K562 (cell line): ENCODE measurements at regions not wholly inside any gene's neighbourhood (a gene's known extent, or its start where the extent isn't known, plus 50 kb on each side); places are given as distances from the start of the nearest gene placed in this dataset.

ENCODE experiments used
- ATAC-seq: fragments of 200-7000 bp; cut with Tn5 transposase; 3 replicates; pipeline ENCODE4 v1.9.1; 2020; ENCODE audit warnings: moderate library complexity
- BruUV-seq: library from RNA; stranded (reverse); fragments of 400-500 nt; replicated peaks from 2 replicates; lab custom pipeline; 2021; lab: Mats Ljungman, UMichigan
- CTCF ChIA-PET: fragments of 300-600 bp; formaldehyde crosslinking; extraction: SDS; loops from one replicate; lab custom pipeline; 2021; ENCODE audit warnings: low intra/inter-chr PET ratio; lab: Yijun Ruan, JAX
- POLR2A ChIA-PET: fragments of 300-600, 350-650 bp; sonication (Branson Sonifier 250); formaldehyde crosslinking; extraction: SDS; loops from one replicate; lab custom pipeline; 2021; ENCODE audit warnings: antibody characterized with exemption, inconsistent platforms; lab: Yijun Ruan, JAX
- DNase-seq, 4 experiments: peaks; one replicate each; pipeline versions ENCODE4 v3.0.0 to v3.0.0-alpha.2; 2011 to 2018; ENCODE audit warnings: low spot score in 3 of 4, mixed read lengths in 3 of 4; ENCODE audit errors: extremely low read depth in 1 of 4
- FAIRE-seq: peaks from 2 replicates; lab custom pipeline; 2011; peaks lifted over from hg19 to GRCh38; lab: Jason Lieb, UNC
- H2AFZ ChIP-seq: 2 replicates; pipeline ENCODE4 v1.6.0; 2011; ENCODE audit warnings: low read depth, low read length, control low read depth, inconsistent platforms
- H3K27ac ChIP-seq: fragments of 200-600 bp; 3 replicates; pipeline ENCODE4 v1.8.0; 2011; ENCODE audit warnings: low read depth, mild to moderate bottlenecking, control low read depth, inconsistent platforms, low read length, moderate library complexity, mixed read lengths; ENCODE audit errors: extremely low read depth
- H3K27me3 ChIP-seq, 2 experiments: fragments of 300-600 bp in 1 of 2; 2 replicates in 1 of 2; 3 replicates in 1 of 2; pipeline versions ENCODE4 v1.6.0 to v1.8.0; 2011; ENCODE audit warnings: inconsistent platforms in 2 of 2, low read length in 2 of 2, mild to moderate bottlenecking in 1 of 2, mixed read lengths in 1 of 2, moderate library complexity in 1 of 2; ENCODE audit not compliant: control insufficient read depth in 2 of 2, insufficient read depth in 2 of 2
- H3K36me3 ChIP-seq: fragments of 300-600 bp; 3 replicates; pipeline ENCODE4 v1.8.0; 2011; ENCODE audit warnings: mild to moderate bottlenecking, low read length, inconsistent platforms; ENCODE audit not compliant: control insufficient read depth, insufficient read depth
- H3K4me1 ChIP-seq, 2 experiments: fragments of 200-600 bp in 1 of 2; replicated peaks in 1 of 2; 2 replicates in 1 of 2; 3 replicates in 1 of 2; pipeline versions ENCODE4 v1.5.1 to v1.8.0; 2011; ENCODE audit warnings: inconsistent platforms in 2 of 2, low read length in 2 of 2, mild to moderate bottlenecking in 1 of 2, mixed read lengths in 1 of 2, moderate library complexity in 1 of 2; ENCODE audit not compliant: control insufficient read depth in 2 of 2, insufficient read depth in 2 of 2
- H3K4me2 ChIP-seq: 2 replicates; pipeline ENCODE4 v1.6.1; 2011; ENCODE audit warnings: low read length, control low read depth, inconsistent platforms, mixed read lengths; ENCODE audit not compliant: insufficient read depth
- H3K4me3 ChIP-seq: fragments of 200-600 bp; sonication (generic), shearing (Covaris generic); 2 replicates; pipeline ENCODE4 v1.5.1; 2016; ENCODE audit warnings: control low read depth, inconsistent platforms
- H3K79me2 ChIP-seq: fragments of 200-600 bp; 3 replicates; pipeline ENCODE4 v1.8.0; 2011; ENCODE audit warnings: low read length, inconsistent platforms; ENCODE audit not compliant: control insufficient read depth, insufficient read depth
- H3K9ac ChIP-seq, 2 experiments: 2 replicates each; pipeline versions ENCODE4 v1.6.0 to v1.6.1; 2011; ENCODE audit warnings: low read depth in 2 of 2, low read length in 2 of 2, control low read depth in 1 of 2, inconsistent platforms in 1 of 2, mild to moderate bottlenecking in 1 of 2, mixed read lengths in 1 of 2; ENCODE audit not compliant: insufficient read depth in 1 of 2
- H3K9me1 ChIP-seq: one replicate; pipeline ENCODE4 v1.6.0; 2011; ENCODE audit warnings: inconsistent platforms, mild to moderate bottlenecking, low read length, moderate library complexity; ENCODE audit not compliant: control insufficient read depth, insufficient read depth
- H3K9me3 ChIP-seq: replicated peaks from 2 replicates; pipeline ENCODE4 v1.5.1; 2011; ENCODE audit warnings: low read depth, low read length, inconsistent platforms; ENCODE audit not compliant: control insufficient read depth, insufficient read depth
- H4K20me1 ChIP-seq: replicated peaks from 2 replicates; pipeline ENCODE4 v1.6.1; 2011; ENCODE audit warnings: low read length, inconsistent platforms, mixed read lengths; ENCODE audit not compliant: control insufficient read depth, insufficient read depth
- BRD4 ChIP-seq: fragments of 200-600 bp; sonication (generic); IDR thresholded peaks from 2 replicates; pipeline ENCODE4 v1.6.1; 2017; ENCODE audit warnings: inconsistent platforms
- CBX8 ChIP-seq: fragments of 200-600 bp; sonication (generic); IDR thresholded peaks from 2 replicates; pipeline ENCODE4 v1.6.1; 2012; ENCODE audit warnings: borderline replicate concordance, mixed run types, low read depth, mild to moderate bottlenecking, moderate library complexity, mixed read lengths, low read length, control low read depth, inconsistent platforms; ENCODE audit not compliant: poor library complexity, severe bottlenecking; ENCODE audit errors: extremely low read depth
- CCAR2 ChIP-seq: fragments of 200-400 bp; formaldehyde crosslinking; IDR thresholded peaks from 2 replicates; pipeline ENCODE4 v1.6.1; 2017; ENCODE audit warnings: mild to moderate bottlenecking, low read depth, low read length
- IRF2 ChIP-seq: sonication (generic); formaldehyde crosslinking; IDR thresholded peaks from 2 replicates; pipeline ENCODE4 v1.8.1; 2022; ENCODE audit warnings: mild to moderate bottlenecking, missing genetic modification reagents
- KDM2B ChIP-seq: fragments of 250-450 bp; sonication (Bioruptor Pico); IDR thresholded peaks from 2 replicates; pipeline ENCODE4 v1.8.0; 2021; ENCODE audit warnings: mild to moderate bottlenecking, moderate library complexity
- LCOR ChIP-seq: sonication (generic); formaldehyde crosslinking; IDR thresholded peaks from 2 replicates; pipeline ENCODE4 v1.8.0; 2022; ENCODE audit warnings: mild to moderate bottlenecking, missing genetic modification reagents
- TAF1 ChIP-seq: IDR thresholded peaks from 2 replicates; pipeline ENCODE4 v1.6.1; 2011; ENCODE audit warnings: mild to moderate bottlenecking, low read length, moderate library complexity; ENCODE audit not compliant: insufficient read depth, control insufficient read depth, severe bottlenecking; ENCODE audit errors: extremely low read depth
- TCF7L2 ChIP-seq: fragments of 150-350 bp; IDR thresholded peaks from 2 replicates; pipeline ENCODE4 v1.6.1; 2016; ENCODE audit warnings: low read depth, mild to moderate bottlenecking, low read length, moderate library complexity
- ZNF785 ChIP-seq: fragments of 250-450 bp; sonication (Bioruptor Pico); IDR thresholded peaks from 2 replicates; pipeline ENCODE4 v1.4.0; 2020; ENCODE audit warnings: mild to moderate bottlenecking
- in situ Hi-C: fragments of 300-500 bp; cut with MboI; formaldehyde crosslinking; loops from 4 replicates; pipeline ENCODE4 v1.15.0; 2018; ENCODE audit warnings: inconsistent platforms, mixed read lengths
- intact Hi-C: fragments of 100-400 bp; cut with micrococcal nuclease; formaldehyde crosslinking; loops from 2 replicates; pipeline ENCODE4 v1.14.2; 2022
- TF ChIP-seq, protein P1 (sequence below): fragments of 450-650 bp; IDR thresholded peaks from one replicate; pipeline ENCODE4 v1.6.1; 2018; ENCODE audit warnings: mild to moderate bottlenecking, moderate library complexity; ENCODE audit not compliant: partially characterized antibody
- TF ChIP-seq, protein P2 (sequence below): fragments of 450-650 bp; IDR thresholded peaks from 2 replicates; pipeline ENCODE4 v1.6.1; 2014; ENCODE audit warnings: low read depth, mild to moderate bottlenecking, moderate library complexity, borderline replicate concordance
- TF ChIP-seq, protein P3 (sequence below): IDR thresholded peaks from 2 replicates; pipeline ENCODE4 v1.6.1; 2011; ENCODE audit not compliant: insufficient read length; ENCODE audit errors: extremely low read depth

DNA sequence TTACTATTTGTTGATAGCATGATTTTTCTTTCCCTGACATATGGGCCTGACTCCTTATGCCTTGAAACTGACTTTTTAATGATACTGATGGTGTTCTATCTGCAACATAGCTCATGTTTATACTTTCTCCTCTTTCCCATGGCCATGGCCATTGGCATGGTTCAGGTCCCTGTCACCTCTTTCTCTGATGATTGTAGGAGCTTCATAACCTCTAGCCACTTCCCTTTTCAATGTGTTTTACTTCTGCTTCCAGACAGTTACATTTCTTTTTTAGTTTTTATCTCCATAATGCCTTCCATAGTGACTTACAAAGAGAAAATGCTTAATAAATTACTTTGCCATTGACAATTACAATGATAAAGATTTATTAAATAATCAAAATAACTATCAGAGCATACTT lies 177.9 kb upstream of the SETBP1 start:
- intact Hi-C loops: no loop called here
- no peak overlapping the region for H2AFZ ChIP-seq

More for the DNA sequence above, 177.9 kb upstream of the SETBP1 start:
- Histone ChIP-seq H3K4me1 (no peaks in the 10 kb centered on the region), H3K79me2 (no peaks in the 10 kb centered on the region), H3K36me3 (no peaks in the 10 kb centered on the region), H3K4me3 (no peak overlapping the region), H3K27me3 (no peaks in the 10 kb centered on the region), H3K9ac (no peak overlapping the region), H3K27ac (no peak overlapping the region), H3K4me2 (no peak overlapping the region), H3K9me1 (no peaks in the 10 kb centered on the region), H4K20me1 (no peaks in the 10 kb centered on the region), H3K9me3 (no peaks in the 10 kb centered on the region)
- no peak for FAIRE-seq
- in situ Hi-C loops: no loop called here
- no peak for DNase-seq
- no peak for ATAC-seq
- ChIA-PET POLR2A (no interaction called here), CTCF (no interaction called here)
- TF ChIP-seq, protein P1, sequence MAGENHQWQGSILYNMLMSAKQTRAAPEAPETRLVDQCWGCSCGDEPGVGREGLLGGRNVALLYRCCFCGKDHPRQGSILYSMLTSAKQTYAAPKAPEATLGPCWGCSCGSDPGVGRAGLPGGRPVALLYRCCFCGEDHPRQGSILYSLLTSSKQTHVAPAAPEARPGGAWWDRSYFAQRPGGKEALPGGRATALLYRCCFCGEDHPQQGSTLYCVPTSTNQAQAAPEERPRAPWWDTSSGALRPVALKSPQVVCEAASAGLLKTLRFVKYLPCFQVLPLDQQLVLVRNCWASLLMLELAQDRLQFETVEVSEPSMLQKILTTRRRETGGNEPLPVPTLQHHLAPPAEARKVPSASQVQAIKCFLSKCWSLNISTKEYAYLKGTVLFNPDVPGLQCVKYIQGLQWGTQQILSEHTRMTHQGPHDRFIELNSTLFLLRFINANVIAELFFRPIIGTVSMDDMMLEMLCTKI: no peak
- no peak for TF ChIP-seq TAF1
- TF ChIP-seq TCF7L2: no peak
- TF ChIP-seq BRD4: no peak
- TF ChIP-seq IRF2 (CRISPR knock-in tag): no peak
- TF ChIP-seq KDM2B (CRISPR knock-in tag): no peak
- TF ChIP-seq, protein P2, sequence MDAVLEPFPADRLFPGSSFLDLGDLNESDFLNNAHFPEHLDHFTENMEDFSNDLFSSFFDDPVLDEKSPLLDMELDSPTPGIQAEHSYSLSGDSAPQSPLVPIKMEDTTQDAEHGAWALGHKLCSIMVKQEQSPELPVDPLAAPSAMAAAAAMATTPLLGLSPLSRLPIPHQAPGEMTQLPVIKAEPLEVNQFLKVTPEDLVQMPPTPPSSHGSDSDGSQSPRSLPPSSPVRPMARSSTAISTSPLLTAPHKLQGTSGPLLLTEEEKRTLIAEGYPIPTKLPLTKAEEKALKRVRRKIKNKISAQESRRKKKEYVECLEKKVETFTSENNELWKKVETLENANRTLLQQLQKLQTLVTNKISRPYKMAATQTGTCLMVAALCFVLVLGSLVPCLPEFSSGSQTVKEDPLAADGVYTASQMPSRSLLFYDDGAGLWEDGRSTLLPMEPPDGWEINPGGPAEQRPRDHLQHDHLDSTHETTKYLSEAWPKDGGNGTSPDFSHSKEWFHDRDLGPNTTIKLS: no peak
- TF ChIP-seq CCAR2: no peak
- TF ChIP-seq, protein P3, sequence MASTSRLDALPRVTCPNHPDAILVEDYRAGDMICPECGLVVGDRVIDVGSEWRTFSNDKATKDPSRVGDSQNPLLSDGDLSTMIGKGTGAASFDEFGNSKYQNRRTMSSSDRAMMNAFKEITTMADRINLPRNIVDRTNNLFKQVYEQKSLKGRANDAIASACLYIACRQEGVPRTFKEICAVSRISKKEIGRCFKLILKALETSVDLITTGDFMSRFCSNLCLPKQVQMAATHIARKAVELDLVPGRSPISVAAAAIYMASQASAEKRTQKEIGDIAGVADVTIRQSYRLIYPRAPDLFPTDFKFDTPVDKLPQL: no peak
- TF ChIP-seq ZNF785 (CRISPR knock-in tag): no peak
- TF ChIP-seq CBX8: no peak
- TF ChIP-seq LCOR: no peak
- BruUV-seq: no TSS peak
